B cell (primary cell): ENCODE measurements at regions not wholly inside any gene's neighbourhood (a gene's known extent, or its start where the extent isn't known, plus 50 kb on each side); places are given as distances from the start of the nearest gene placed in this dataset.

Source experiments
- ATAC-seq: fragments of 200-7000 bp; cut with Tn5 transposase; one replicate; pipeline ENCODE4 v1.10.0; 2021; ENCODE audit warnings: low read depth, mild to moderate bottlenecking, moderate number of reproducible peaks, moderate library complexity
- CTCF ChIA-PET: fragments of 350-600 bp; sonication (Branson Sonifier 250); formaldehyde crosslinking; loops from one replicate; lab custom pipeline; 2021; ENCODE audit warnings: antibody characterized with exemption, inconsistent platforms; lab: Charles Lee
- POLR2A ChIA-PET: fragments of 350-600 bp; sonication (Branson Sonifier 250); formaldehyde crosslinking; loops from one replicate; lab custom pipeline; 2021; ENCODE audit warnings: antibody characterized with exemption; lab: Charles Lee
- DNase-seq: peaks from one replicate; pipeline ENCODE4 v3.0.0; 2013
- H2AFZ ChIP-seq: 2 replicates; pipeline ENCODE4 v1.6.1; 2012; ENCODE audit warnings: mild to moderate bottlenecking, low read depth, low read length; ENCODE audit not compliant: insufficient read depth, poor library complexity, severe bottlenecking
- H3K27ac ChIP-seq, 2 donors: 1 replicate in 1 of 2; 2 replicates in 1 of 2; pipeline ENCODE4 v1.5.1; 2012 to 2013; ENCODE audit warnings: low read length in 2 of 2, mild to moderate bottlenecking in 2 of 2, moderate library complexity in 1 of 2
- H3K27me3 ChIP-seq, 4 experiments: fragments of 200-600 bp in 1 of 4; sonication (generic) in 1 of 4; replicated peaks in 1 of 4; 1 replicate in 2 of 4; 2 replicates in 2 of 4; pipeline versions ENCODE4 v1.6.1 to v1.7.0; 2013 to 2016; ENCODE audit warnings: low read length in 3 of 4, mild to moderate bottlenecking in 2 of 4, mixed read lengths in 1 of 4, moderate library complexity in 1 of 4; ENCODE audit not compliant: insufficient read depth in 4 of 4, control insufficient read depth in 3 of 4; ENCODE audit errors: control extremely low read depth in 1 of 4
- H3K36me3 ChIP-seq, 2 experiments: replicated peaks in 1 of 2; 1 replicate in 1 of 2; 2 replicates in 1 of 2; pipeline versions ENCODE4 v1.6.1 to v1.7.1; 2013; ENCODE audit warnings: low read length in 1 of 2; ENCODE audit not compliant: insufficient read depth in 2 of 2, control insufficient read depth in 1 of 2; ENCODE audit errors: control extremely low read depth in 1 of 2, extremely low read depth in 1 of 2
- H3K4me1 ChIP-seq, 2 donors: fragments of 200-600 bp in 1 of 2; sonication (generic) in 1 of 2; 1 replicate in 1 of 2; 2 replicates in 1 of 2; pipeline versions ENCODE4 v1.5.1 to v1.6.1; 2013 to 2017; ENCODE audit warnings: low read length in 2 of 2; ENCODE audit not compliant: control insufficient read depth in 2 of 2, insufficient read depth in 2 of 2
- H3K4me2 ChIP-seq: replicated peaks from 2 replicates; pipeline ENCODE3; 2012; ENCODE audit warnings: mild to moderate bottlenecking, low read depth, low read length; ENCODE audit not compliant: poor library complexity, severe bottlenecking
- H3K4me3 ChIP-seq, 5 experiments: fragments of 200-600 bp in 1 of 5; sonication (generic) in 1 of 5; 1 replicate in 3 of 5; 2 replicates in 2 of 5; pipeline versions ENCODE4 v1.5.1 to v1.7.0; 2011 to 2016; ENCODE audit warnings: low read length in 4 of 5, mild to moderate bottlenecking in 4 of 5, low read depth in 2 of 5, control low read depth in 1 of 5, moderate library complexity in 1 of 5; ENCODE audit not compliant: insufficient read depth in 1 of 5; ENCODE audit errors: control extremely low read depth in 1 of 5, extremely low read depth in 1 of 5
- H3K79me2 ChIP-seq: fragments of 200-600 bp; sonication (generic); one replicate; pipeline ENCODE4 v1.6.0; 2016; ENCODE audit warnings: low read length; ENCODE audit not compliant: control insufficient read depth, insufficient read depth
- H3K9ac ChIP-seq: fragments of 200-600 bp; sonication (generic); 2 replicates; pipeline ENCODE4 v1.6.1; 2017; ENCODE audit warnings: mild to moderate bottlenecking, low read length, moderate library complexity
- H3K9me3 ChIP-seq, 3 donors: one replicate each; pipeline versions ENCODE4 v1.6.1 to v1.7.1; 2013; ENCODE audit warnings: low read length in 2 of 3; ENCODE audit not compliant: control insufficient read depth in 2 of 3, insufficient read depth in 1 of 3; ENCODE audit errors: control extremely low read depth in 1 of 3
- H4K20me1 ChIP-seq: 2 replicates; pipeline ENCODE4 v1.6.0; 2012; ENCODE audit warnings: mild to moderate bottlenecking, low read length; ENCODE audit not compliant: insufficient read depth, control insufficient read depth, poor library complexity, severe bottlenecking
- H3K27ac Mint-ChIP-seq: one replicate; pipeline ENCODE4 v1.8.0; 2021; ENCODE audit warnings: mixed read lengths
- H3K27me3 Mint-ChIP-seq: one replicate; pipeline ENCODE4 v1.8.0; 2021; ENCODE audit warnings: mixed read lengths
- H3K4me1 Mint-ChIP-seq: one replicate; pipeline ENCODE4 v1.8.0; 2021; ENCODE audit warnings: mixed read lengths
- H3K4me3 Mint-ChIP-seq: one replicate; pipeline ENCODE4 v1.8.0; 2021; ENCODE audit warnings: mixed read lengths
- H3K9me3 Mint-ChIP-seq: one replicate; pipeline ENCODE4 v1.8.0; 2022; ENCODE audit warnings: mixed read lengths; ENCODE audit not compliant: insufficient read depth
- EZH2 ChIP-seq: IDR thresholded peaks from 2 replicates; pipeline ENCODE4 v1.6.1; 2012; ENCODE audit warnings: borderline replicate concordance, low read depth, mild to moderate bottlenecking, moderate library complexity, low read length; ENCODE audit not compliant: insufficient read depth, poor library complexity, severe bottlenecking
- WGBS: methylation state at CpG from one replicate; pipeline ENCODE4 v1.1.5; 2013; ENCODE audit warnings: missing lambda C conversion rate; ENCODE audit not compliant: insufficient coverage; 5-methylcytosine and 5-hydroxymethylcytosine counted together
- intact Hi-C: fragments of 100-400 bp; cut with micrococcal nuclease; formaldehyde crosslinking; loops from one replicate; pipeline ENCODE4 v1.10.0; 2022
- TF ChIP-seq, protein P1 (sequence below): fragments of 200-600 bp; IDR thresholded peaks from one replicate; pipeline ENCODE4 v1.8.0; 2022; ENCODE audit warnings: antibody characterized with exemption, mild to moderate bottlenecking

GRCh38 chr10:130519791-130520190 is 383.6 kb downstream of the GLRX3 start:
- Histone ChIP-seq H4K20me1 (no peaks in the 10 kb centered on the region), H3K4me1 (no peaks in the 10 kb centered on the region), H3K9me3 (peaks cover 0 to 28% (median 0%) of the 10 kb centered on the region in 3 donors), H3K9ac (no peak overlapping the region), H3K27ac (no peak overlapping the region), H3K27me3 (no peaks in the 10 kb centered on the region), H3K79me2 (no peaks in the 10 kb centered on the region), H3K4me3 (no peak overlapping the region), H2AFZ (no peak overlapping the region), H3K36me3 (no peaks in the 10 kb centered on the region), H3K4me2 (no peak overlapping the region)
- 74% methylated on average over 9 of the region's 9 CpGs for WGBS
- no peaks in the 10 kb centered on the region for H3K4me1 Mint-ChIP-seq
- no peak for ATAC-seq
- no peaks in the 10 kb centered on the region for H3K9me3 Mint-ChIP-seq
- H3K4me3 Mint-ChIP-seq, result no peak overlapping the region
- no peak for DNase-seq
- no peak overlapping the region for H3K27ac Mint-ChIP-seq
- H3K27me3 Mint-ChIP-seq, result no peaks in the 10 kb centered on the region
- CTCF ChIA-PET, result no interaction called here
- intact Hi-C loops, result no loop called here
- POLR2A ChIA-PET, result no interaction called here
- TF ChIP-seq, protein P1, sequence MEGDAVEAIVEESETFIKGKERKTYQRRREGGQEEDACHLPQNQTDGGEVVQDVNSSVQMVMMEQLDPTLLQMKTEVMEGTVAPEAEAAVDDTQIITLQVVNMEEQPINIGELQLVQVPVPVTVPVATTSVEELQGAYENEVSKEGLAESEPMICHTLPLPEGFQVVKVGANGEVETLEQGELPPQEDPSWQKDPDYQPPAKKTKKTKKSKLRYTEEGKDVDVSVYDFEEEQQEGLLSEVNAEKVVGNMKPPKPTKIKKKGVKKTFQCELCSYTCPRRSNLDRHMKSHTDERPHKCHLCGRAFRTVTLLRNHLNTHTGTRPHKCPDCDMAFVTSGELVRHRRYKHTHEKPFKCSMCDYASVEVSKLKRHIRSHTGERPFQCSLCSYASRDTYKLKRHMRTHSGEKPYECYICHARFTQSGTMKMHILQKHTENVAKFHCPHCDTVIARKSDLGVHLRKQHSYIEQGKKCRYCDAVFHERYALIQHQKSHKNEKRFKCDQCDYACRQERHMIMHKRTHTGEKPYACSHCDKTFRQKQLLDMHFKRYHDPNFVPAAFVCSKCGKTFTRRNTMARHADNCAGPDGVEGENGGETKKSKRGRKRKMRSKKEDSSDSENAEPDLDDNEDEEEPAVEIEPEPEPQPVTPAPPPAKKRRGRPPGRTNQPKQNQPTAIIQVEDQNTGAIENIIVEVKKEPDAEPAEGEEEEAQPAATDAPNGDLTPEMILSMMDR, result no peak
- no peak for TF ChIP-seq EZH2

DNA sequence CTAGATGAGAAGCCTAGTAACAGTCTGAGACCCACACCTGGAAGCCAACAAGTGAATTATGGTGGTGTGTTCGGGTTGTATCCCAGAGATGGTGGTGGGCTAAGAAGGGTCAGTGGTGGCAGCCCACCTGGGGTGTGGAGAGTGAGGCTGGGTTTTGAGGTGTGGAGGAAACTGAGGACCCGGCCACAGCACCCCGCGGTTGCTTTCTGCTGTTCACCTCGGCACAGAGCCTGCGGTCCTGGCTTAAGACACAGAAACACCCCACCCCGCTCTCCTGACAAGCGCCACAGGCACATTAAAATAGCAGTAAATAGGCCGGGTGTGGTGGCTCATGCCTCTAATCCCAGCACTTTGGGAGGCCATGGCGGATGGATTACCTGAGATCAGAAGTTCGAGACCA is 395.1 kb downstream of the GLRX3 start:
- Histone ChIP-seq H3K36me3 (no peaks in the 10 kb centered on the region), H3K27ac (no peak overlapping the region), H3K9ac (no peak overlapping the region), H2AFZ (no peak overlapping the region), H3K9me3 (peaks cover 0 to 5% (median 1%) of the 10 kb centered on the region in 3 donors), H3K79me2 (no peaks in the 10 kb centered on the region), H4K20me1 (no peaks in the 10 kb centered on the region), H3K4me3 (no peak overlapping the region), H3K27me3 (no peaks in the 10 kb centered on the region), H3K4me2 (no peak overlapping the region), H3K4me1 (no peaks in the 10 kb centered on the region)
- ATAC-seq (no peak), DNase-seq (no peak)
- ChIA-PET POLR2A (no interaction called here), CTCF (no interaction called here)
- TF ChIP-seq EZH2, result no peak
- TF ChIP-seq, protein P1, result no peak
- H3K9me3 Mint-ChIP-seq, result peaks cover 2% of the 10 kb centered on the region
- no peak overlapping the region for H3K27ac Mint-ChIP-seq
- no peaks in the 10 kb centered on the region for H3K4me1 Mint-ChIP-seq
- H3K27me3 Mint-ChIP-seq, result no peaks in the 10 kb centered on the region
- intact Hi-C loops, result no loop called here
- no peak overlapping the region for H3K4me3 Mint-ChIP-seq
- WGBS, result 95% methylated on average over 11 of the region's 11 CpGs
